IMR-90 (cell line): ENCODE measurements at regions not wholly inside any gene's neighbourhood (a gene's known extent, or its start where the extent isn't known, plus 50 kb on each side); places are given as distances from the start of the nearest gene placed in this dataset.
A peak's percentile ranks its signal among the peaks of the same experiment; 100 is the strongest.

ENCODE experiments used
- ATAC-seq: fragments of 200-7000 bp; cut with Tn5 transposase; 2 replicates; pipeline ENCODE4 v1.9.1; 2020; ENCODE audit warnings: low read depth, mild to moderate bottlenecking, moderate library complexity
- BruUV-seq: library from RNA; stranded (reverse); fragments of 400-500 nt; replicated peaks from 2 replicates; lab custom pipeline; 2021; lab: Mats Ljungman, UMichigan
- CTCF ChIA-PET: fragments of 300-600 bp; formaldehyde crosslinking; extraction: SDS; loops from one replicate; lab custom pipeline; 2021; ENCODE audit warnings: antibody characterized with exemption; lab: Yijun Ruan, JAX
- POLR2A ChIA-PET: fragments of 300-600 bp; sonication (Branson Sonifier 250); formaldehyde crosslinking; loops from one replicate; lab custom pipeline; 2022; ENCODE audit warnings: antibody characterized with exemption; ENCODE audit not compliant: unreplicated experiment; lab: Charles Lee
- DNase-seq: peaks from one replicate; pipeline ENCODE4 v3.0.0; 2013
- H2AFZ ChIP-seq: replicated peaks from 2 replicates; pipeline ENCODE3; 2013; ENCODE audit warnings: low read length, mild to moderate bottlenecking; ENCODE audit not compliant: poor library complexity
- H2AK5ac ChIP-seq: 2 replicates; pipeline ENCODE4 v1.6.1; 2013; ENCODE audit warnings: low read depth, low read length, inconsistent platforms
- H2AK9ac ChIP-seq: replicated peaks from 2 replicates; pipeline ENCODE3; 2013; ENCODE audit warnings: mild to moderate bottlenecking, low read depth, low read length, moderate library complexity; ENCODE audit not compliant: poor library complexity
- H2BK120ac ChIP-seq: 2 replicates; pipeline ENCODE4 v1.6.1; 2013; ENCODE audit warnings: low read depth, low read length, inconsistent platforms
- H2BK15ac ChIP-seq: 3 replicates; pipeline ENCODE4 v1.6.1; 2013; ENCODE audit warnings: low read depth, low read length, inconsistent platforms
- H2BK20ac ChIP-seq: 2 replicates; pipeline ENCODE4 v1.6.1; 2013; ENCODE audit warnings: low read depth, mild to moderate bottlenecking, inconsistent platforms, low read length, moderate library complexity
- H2BK5ac ChIP-seq: 2 replicates; pipeline ENCODE4 v1.6.1; 2013; ENCODE audit warnings: mild to moderate bottlenecking, low read depth, low read length, inconsistent platforms; ENCODE audit not compliant: poor library complexity, severe bottlenecking
- H3K14ac ChIP-seq: replicated peaks from 2 replicates; pipeline ENCODE4 v1.6.1; 2013; ENCODE audit warnings: low read depth, low read length, inconsistent platforms
- H3K18ac ChIP-seq: 2 replicates; pipeline ENCODE4 v1.6.1; 2013; ENCODE audit warnings: low read depth, low read length, control low read depth
- H3K23ac ChIP-seq: 2 replicates; pipeline ENCODE4 v1.6.1; 2013; ENCODE audit warnings: low read depth, low read length, inconsistent platforms
- H3K27ac ChIP-seq: 2 replicates; pipeline ENCODE4 v1.5.1; 2013; ENCODE audit warnings: mild to moderate bottlenecking, control low read depth, low read length; ENCODE audit not compliant: insufficient read depth
- H3K27me3 ChIP-seq: 2 replicates; pipeline ENCODE4 v1.6.1; 2013; ENCODE audit warnings: low read length; ENCODE audit not compliant: control insufficient read depth, insufficient read depth
- H3K36me3 ChIP-seq: 2 replicates; pipeline ENCODE4 v1.6.1; 2013; ENCODE audit warnings: low read length, mixed read lengths; ENCODE audit not compliant: control insufficient read depth, insufficient read depth
- H3K4ac ChIP-seq: 2 replicates; pipeline ENCODE4 v1.6.1; 2013; ENCODE audit warnings: low read depth, low read length, inconsistent platforms
- H3K4me1 ChIP-seq: 2 replicates; pipeline ENCODE4 v1.6.1; 2013; ENCODE audit warnings: low read length, mixed read lengths; ENCODE audit not compliant: control insufficient read depth, insufficient read depth
- H3K4me2 ChIP-seq: 2 replicates; pipeline ENCODE4 v1.6.1; 2013; ENCODE audit warnings: low read depth, mild to moderate bottlenecking, control low read depth, low read length, moderate library complexity
- H3K4me3 ChIP-seq: 2 replicates; pipeline ENCODE4 v1.5.1; 2013; ENCODE audit warnings: low read depth, mild to moderate bottlenecking, control low read depth, low read length, moderate library complexity; ENCODE audit not compliant: insufficient read depth
- H3K56ac ChIP-seq: 2 replicates; pipeline ENCODE4 v1.6.1; 2013; ENCODE audit warnings: low read length, inconsistent platforms; ENCODE audit not compliant: insufficient read depth; ENCODE audit errors: extremely low read depth
- H3K79me1 ChIP-seq, 2 experiments: 2 replicates each; pipeline ENCODE4 v1.6.1; 2013; ENCODE audit warnings: low read length in 2 of 2, inconsistent platforms in 1 of 2, low read depth in 1 of 2
- H3K9ac ChIP-seq: 2 replicates; pipeline ENCODE4 v1.6.1; 2013; ENCODE audit warnings: low read depth, low read length, control low read depth
- H3K9me1 ChIP-seq: 2 replicates; pipeline ENCODE4 v1.6.1; 2013; ENCODE audit warnings: low read length, inconsistent platforms; ENCODE audit not compliant: insufficient read depth
- H3K9me3 ChIP-seq: 2 replicates; pipeline ENCODE4 v1.6.1; 2013; ENCODE audit warnings: low read length; ENCODE audit not compliant: control insufficient read depth, insufficient read depth
- H4K20me1 ChIP-seq: 2 replicates; pipeline ENCODE4 v1.6.1; 2013; ENCODE audit warnings: low read length, inconsistent platforms; ENCODE audit not compliant: insufficient read depth
- H4K5ac ChIP-seq: 2 replicates; pipeline ENCODE4 v1.6.1; 2013; ENCODE audit warnings: mild to moderate bottlenecking, low read depth, low read length, control low read depth
- H4K8ac ChIP-seq, 2 experiments: 2 replicates each; pipeline ENCODE4 v1.6.1; 2013; ENCODE audit warnings: low read depth in 2 of 2, low read length in 2 of 2, control low read depth in 1 of 2, inconsistent platforms in 1 of 2
- H4K91ac ChIP-seq: 2 replicates; pipeline ENCODE4 v1.6.1; 2013; ENCODE audit warnings: low read depth, low read length, inconsistent platforms; ENCODE audit not compliant: insufficient read depth
- CEBPB ChIP-seq: IDR thresholded peaks from 2 replicates; pipeline ENCODE4 v1.6.1; 2012; ENCODE audit warnings: low read depth, low read length, improper control_type of control experiment
- CHD1 ChIP-seq: IDR thresholded peaks from 2 replicates; pipeline ENCODE4 v1.6.1; 2012; ENCODE audit warnings: low read depth, low read length, improper control_type of control experiment
- CTCF ChIP-seq: conservative IDR thresholded peaks from 2 replicates; pipeline ENCODE4 v1.5.1; 2012; ENCODE audit warnings: mild to moderate bottlenecking, low read depth, low read length, improper control_type of control experiment
- MAZ ChIP-seq: IDR thresholded peaks from 2 replicates; pipeline ENCODE4 v1.6.1; 2012; ENCODE audit warnings: low read depth, mild to moderate bottlenecking, low read length, improper control_type of control experiment, moderate library complexity, borderline replicate concordance
- MXI1 ChIP-seq: IDR thresholded peaks from 2 replicates; pipeline ENCODE4 v1.6.1; 2012; ENCODE audit warnings: low read depth, mild to moderate bottlenecking, low read length, moderate library complexity, borderline replicate concordance
- POLR2A ChIP-seq: IDR thresholded peaks from 2 replicates; pipeline ENCODE4 v1.6.1; 2012; ENCODE audit warnings: mild to moderate bottlenecking, low read depth, low read length
- RAD21 ChIP-seq: IDR thresholded peaks from 2 replicates; pipeline ENCODE4 v1.6.1; 2012; ENCODE audit warnings: low read length, improper control_type of control experiment
- SMC3 ChIP-seq: fragments of 150-350 bp; IDR thresholded peaks from 2 replicates; pipeline ENCODE4 v1.6.1; 2016; ENCODE audit warnings: low read depth, mild to moderate bottlenecking, antibody characterized with exemption, low read length, moderate library complexity
- USF2 ChIP-seq: fragments of 150-350 bp; IDR thresholded peaks from 2 replicates; pipeline ENCODE4 v1.6.1; 2017; ENCODE audit warnings: mild to moderate bottlenecking, antibody characterized with exemption, low read length, low read depth
- WGBS, 2 experiments: methylation state at CpG; one replicate each; pipeline versions ENCODE4 v1.1.5 to v1.1.7; 2013; ENCODE audit warnings: missing lambda C conversion rate in 2 of 2; ENCODE audit not compliant: insufficient read length in 1 of 2; ENCODE audit errors: extremely low coverage in 2 of 2; 5-methylcytosine and 5-hydroxymethylcytosine counted together
- dilution Hi-C: fragments of 300-500 bp; cut with HindIII; formaldehyde crosslinking; loops from one replicate; pipeline ENCODE4 v1.14.3; 2018; ENCODE audit warnings: low sequenced_read_pairs; ENCODE audit not compliant: unreplicated experiment
- in situ Hi-C: fragments of 300-500 bp; cut with MboI; formaldehyde crosslinking; loops from 3 replicates; pipeline ENCODE4 v1.14.3; 2019; ENCODE audit warnings: low sequenced_read_pairs, inconsistent platforms, mixed read lengths
- intact Hi-C: fragments of 100-400 bp; cut with micrococcal nuclease; formaldehyde crosslinking; loops from 2 replicates; pipeline ENCODE4 v1.10.0; 2022

- no TSS peak for BruUV-seq
- intact Hi-C loops = no loop called here
These were observed 51.7 kb upstream of the FTH1 start for GRCh38 chr11:62018981-62019664.

More at GRCh38 chr11:62018981-62019664, 51.7 kb upstream of the FTH1 start:
- H2BK5ac ChIP-seq = no peak overlapping the region
- H4K20me1 ChIP-seq = no peaks in the 10 kb centered on the region
- H3K36me3 ChIP-seq = no peaks in the 10 kb centered on the region
- no peak overlapping the region for H3K27ac ChIP-seq
- no peak overlapping the region for H3K9ac ChIP-seq
- peaks cover 2% of the 10 kb centered on the region; the same call in 1 of the 2 replicates for H3K27me3 ChIP-seq
- H3K9me1 ChIP-seq = no peaks in the 10 kb centered on the region
- no peak overlapping the region for H3K4me2 ChIP-seq
- H3K79me1 ChIP-seq = no peaks in the 10 kb centered on the region
- dilution Hi-C loops = no loop called here
- H3K9me3 ChIP-seq = peaks cover 8% of the 10 kb centered on the region
- H3K4me1 ChIP-seq = no peaks in the 10 kb centered on the region
- ChIA-PET CTCF (no interaction called here), POLR2A (interaction anchor here (0.6 kb wide), 1 partner anchor 18 kb away, joined by 7 read pairs; no protein-coding TSS in a partner anchor)
- no peak overlapping the region for H4K8ac ChIP-seq
- no peak overlapping the region for H2AFZ ChIP-seq
- H2BK20ac ChIP-seq = no peak overlapping the region
- peak overlapping the region; percentile 42 for H2AK9ac ChIP-seq
- no peak overlapping the region for H3K23ac ChIP-seq
- in situ Hi-C loops = no loop called here
- no CpG with 5 or more reads among the region's 2 CpGs for WGBS, 2 experiments
- H3K18ac ChIP-seq = no peak overlapping the region
- no peak overlapping the region for H3K4me3 ChIP-seq
- no peak overlapping the region for H3K14ac ChIP-seq
- H2BK15ac ChIP-seq = no peak overlapping the region
- no peak overlapping the region for H3K56ac ChIP-seq
- no peak overlapping the region for H2BK120ac ChIP-seq
- no peak for TF ChIP-seq RAD21
- TF ChIP-seq SMC3 = no peak
- no peak for TF ChIP-seq USF2
- no peak for TF ChIP-seq MXI1
- no peak for TF ChIP-seq POLR2A
- TF ChIP-seq MAZ = no peak
- no peak for TF ChIP-seq CHD1
- no peak for TF ChIP-seq CTCF
- TF ChIP-seq CEBPB = no peak
- no peak for ATAC-seq
- DNase-seq = no peak
- no peak overlapping the region for H2AK5ac ChIP-seq
- no peak overlapping the region for H4K5ac ChIP-seq
- H4K91ac ChIP-seq = no peak overlapping the region
- no peak overlapping the region for H3K4ac ChIP-seq
